GM12878 (cell line): ENCODE measurements at regions not wholly inside any gene's neighbourhood (a gene's known extent, or its start where the extent isn't known, plus 50 kb on each side); places are given as distances from the start of the nearest gene placed in this dataset.

Experiments
- ATAC-seq: fragments of 200-7000 bp; cut with Tn5 transposase; 3 replicates; pipeline ENCODE4 v1.9.1; 2020; ENCODE audit warnings: mild to moderate bottlenecking, moderate library complexity
- BruUV-seq: library from RNA; stranded (reverse); fragments of 400-500 nt; replicated peaks from 2 replicates; lab custom pipeline; 2021; lab: Mats Ljungman, UMichigan
- CTCF ChIA-PET: fragments of 300-600 bp; sonication (Branson Sonifier 250); formaldehyde crosslinking; extraction: SDS; loops from one replicate; lab custom pipeline; 2021; ENCODE audit warnings: inconsistent platforms; lab: Yijun Ruan, JAX
- POLR2A ChIA-PET: fragments of 350-600 bp; formaldehyde crosslinking; extraction: SDS; loops from one replicate; lab custom pipeline; 2021; ENCODE audit warnings: inconsistent platforms; lab: Charles Lee
- RAD21 ChIA-PET: fragments of 300-600 bp; sonication (Branson Sonifier 250); formaldehyde crosslinking; loops from one replicate; lab custom pipeline; 2023; ENCODE audit warnings: antibody characterized with exemption; ENCODE audit not compliant: unreplicated experiment; lab: Charles Lee
- SMC1A ChIA-PET: fragments of 300-600 bp; sonication (Branson Sonifier 250); formaldehyde crosslinking; loops from one replicate; lab custom pipeline; 2023; ENCODE audit not compliant: unreplicated experiment, uncharacterized antibody; lab: Charles Lee
- DNase-seq: peaks from one replicate; pipeline ENCODE4 v3.0.0-alpha.2; 2011; ENCODE audit warnings: low read depth, low spot score
- FAIRE-seq: peaks from 3 replicates; lab custom pipeline; 2011; peaks lifted over from hg19 to GRCh38; lab: Jason Lieb, UNC
- H2AFZ ChIP-seq: 2 replicates; pipeline ENCODE4 v1.6.0; 2011; ENCODE audit warnings: low read depth, low read length, control low read depth; ENCODE audit not compliant: control insufficient read depth
- H3K27ac ChIP-seq: 2 replicates; pipeline ENCODE4 v1.5.1; 2011; ENCODE audit warnings: control low read depth; ENCODE audit not compliant: control insufficient read depth, insufficient read depth
- H3K27me3 ChIP-seq, 2 experiments: replicated peaks in 1 of 2; 2 replicates each; pipeline versions ENCODE4 v1.6.0 to v1.6.1; 2011; ENCODE audit warnings: low read length in 1 of 2; ENCODE audit not compliant: control insufficient read depth in 2 of 2, insufficient read depth in 2 of 2
- H3K36me3 ChIP-seq, 2 experiments: 2 replicates each; pipeline ENCODE4 v1.5.1; 2011; ENCODE audit warnings: low read length in 1 of 2; ENCODE audit not compliant: control insufficient read depth in 2 of 2, insufficient read depth in 2 of 2
- H3K4me1 ChIP-seq: 2 replicates; pipeline ENCODE4 v1.6.1; 2011; ENCODE audit warnings: mild to moderate bottlenecking, low read length, moderate library complexity, mixed read lengths; ENCODE audit not compliant: control insufficient read depth, insufficient read depth
- H3K4me2 ChIP-seq: 2 replicates; pipeline ENCODE4 v1.6.0; 2011; ENCODE audit warnings: control low read depth; ENCODE audit not compliant: control insufficient read depth, insufficient read depth
- H3K4me3 ChIP-seq: fragments of 200-600 bp; sonication (generic); 2 replicates; pipeline ENCODE4 v1.5.1; 2016
- H3K79me2 ChIP-seq: 2 replicates; pipeline ENCODE4 v1.6.0; 2011; ENCODE audit warnings: low read length; ENCODE audit not compliant: control insufficient read depth, insufficient read depth
- H3K9ac ChIP-seq: 2 replicates; pipeline ENCODE4 v1.8.0; 2011; ENCODE audit warnings: low read length, control low read depth, mixed read lengths; ENCODE audit not compliant: control insufficient read depth, insufficient read depth
- H3K9me3 ChIP-seq: replicated peaks from 3 replicates; pipeline ENCODE4 v1.5.1; 2011; ENCODE audit warnings: mild to moderate bottlenecking, low read length; ENCODE audit not compliant: control insufficient read depth, insufficient read depth
- H4K20me1 ChIP-seq: 2 replicates; pipeline ENCODE4 v1.6.0; 2011; ENCODE audit not compliant: control insufficient read depth, insufficient read depth
- BHLHE40 ChIP-seq, 2 experiments: fragments of 450-650 bp in 1 of 2; IDR thresholded peaks; 2 replicates each; pipeline ENCODE4 v1.6.1; 2011 to 2017; ENCODE audit warnings: low read depth in 2 of 2, borderline replicate concordance in 1 of 2, improper control_type of control experiment in 1 of 2, low read length in 1 of 2, mild to moderate bottlenecking in 1 of 2
- HDGF ChIP-seq: fragments of 450-650 bp; IDR thresholded peaks from 2 replicates; pipeline ENCODE4 v1.6.1; 2016; ENCODE audit warnings: antibody characterized with exemption
- KAT2A ChIP-seq: conservative IDR thresholded peaks from 2 replicates; pipeline ENCODE4 v1.6.1; 2011; ENCODE audit warnings: low read depth, low read length; ENCODE audit not compliant: control insufficient read depth
- NFYB ChIP-seq: IDR thresholded peaks from 2 replicates; pipeline ENCODE4 v1.6.1; 2011; ENCODE audit warnings: low read depth, mild to moderate bottlenecking, low read length, improper control_type of control experiment, moderate library complexity; ENCODE audit not compliant: insufficient read depth
- TAF1 ChIP-seq: IDR thresholded peaks from 2 replicates; pipeline ENCODE4 v1.6.1; 2011; ENCODE audit warnings: mild to moderate bottlenecking, low read depth, low read length, borderline replicate concordance
- TCF12 ChIP-seq: IDR thresholded peaks from 2 replicates; pipeline ENCODE4 v1.6.1; 2011; ENCODE audit warnings: low read depth, mild to moderate bottlenecking, low read length
- TCF7 ChIP-seq: IDR thresholded peaks from 2 replicates; pipeline ENCODE4 v1.6.1; 2014; ENCODE audit warnings: antibody characterized with exemption, borderline replicate concordance
- in situ Hi-C: fragments of 300-500 bp; cut with MboI; formaldehyde crosslinking; loops from 9 replicates; pipeline ENCODE4 v1.14.3; 2018; ENCODE audit warnings: mixed read lengths
- intact Hi-C: fragments of 100-400 bp; cut with micrococcal nuclease; formaldehyde crosslinking; loops from one replicate; pipeline ENCODE4 v1.14.2; 2022; ENCODE audit not compliant: unreplicated experiment
- TF ChIP-seq, protein P1 (sequence below): fragments of 450-650 bp; IDR thresholded peaks from 2 replicates; pipeline ENCODE4 v1.6.1; 2016; ENCODE audit warnings: mild to moderate bottlenecking

DNA sequence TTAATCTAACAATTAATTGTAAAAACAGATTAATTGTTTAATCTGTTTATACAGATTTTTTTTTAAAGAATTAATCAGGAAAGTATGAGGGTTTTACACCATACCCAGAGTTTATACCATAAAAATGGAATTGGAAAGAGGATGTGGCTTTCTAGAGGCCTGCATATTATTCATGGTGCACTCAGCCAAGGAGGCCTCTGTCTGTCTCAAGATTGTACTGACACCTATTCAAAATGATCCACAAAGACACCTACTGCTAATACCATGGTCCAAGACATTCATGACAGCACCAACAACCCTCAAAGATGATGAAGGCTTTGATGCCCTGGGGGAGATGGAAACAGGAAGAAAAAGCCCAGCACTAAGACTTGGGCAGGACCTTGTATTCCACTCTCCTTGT, 58.1 kb upstream of the MAST4 start:
- Histone ChIP-seq H3K27me3 (0 out of 4 replicates have a peak, but pooled peaks cover 0 to 3% of the 10 kb centered on the region in 2 experiments), H3K27ac (no peak overlapping the region), H3K9ac (no peak overlapping the region), H3K4me3 (no peak overlapping the region), H3K4me1 (no peaks in the 10 kb centered on the region), H2AFZ (no peak overlapping the region), H3K79me2 (no peaks in the 10 kb centered on the region), H3K9me3 (no peaks in the 10 kb centered on the region), H4K20me1 (no peaks in the 10 kb centered on the region), H3K36me3 (no peaks in the 10 kb centered on the region), H3K4me2 (no peak overlapping the region)
- ChIA-PET POLR2A (no interaction called here), CTCF (no interaction called here), SMC1A (no interaction called here), RAD21 (no interaction called here)
- ATAC-seq = no peak
- intact Hi-C loops = no loop called here
- TF ChIP-seq BHLHE40 (IDR thresholded peaks at IDR 0.05; ENCODE audit: borderline replicate concordance in 1 of 2, low read depth in 2 of 2, low read length in 1 of 2) = no peak
- TF ChIP-seq, protein P1, sequence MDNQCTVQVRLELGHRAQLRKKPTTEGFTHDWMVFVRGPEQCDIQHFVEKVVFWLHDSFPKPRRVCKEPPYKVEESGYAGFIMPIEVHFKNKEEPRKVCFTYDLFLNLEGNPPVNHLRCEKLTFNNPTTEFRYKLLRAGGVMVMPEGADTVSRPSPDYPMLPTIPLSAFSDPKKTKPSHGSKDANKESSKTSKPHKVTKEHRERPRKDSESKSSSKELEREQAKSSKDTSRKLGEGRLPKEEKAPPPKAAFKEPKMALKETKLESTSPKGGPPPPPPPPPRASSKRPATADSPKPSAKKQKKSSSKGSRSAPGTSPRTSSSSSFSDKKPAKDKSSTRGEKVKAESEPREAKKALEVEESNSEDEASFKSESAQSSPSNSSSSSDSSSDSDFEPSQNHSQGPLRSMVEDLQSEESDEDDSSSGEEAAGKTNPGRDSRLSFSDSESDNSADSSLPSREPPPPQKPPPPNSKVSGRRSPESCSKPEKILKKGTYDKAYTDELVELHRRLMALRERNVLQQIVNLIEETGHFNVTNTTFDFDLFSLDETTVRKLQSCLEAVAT = no peak
- TF ChIP-seq TCF12 = no peak
- TF ChIP-seq KAT2A = no peak
- TF ChIP-seq HDGF = no peak
- no peak for TF ChIP-seq TCF7
- TF ChIP-seq NFYB = no peak
- TF ChIP-seq TAF1 = no peak
- FAIRE-seq = no peak
- in situ Hi-C loops = no loop called here
- BruUV-seq = no TSS peak
- DNase-seq = no peak
